Mucosa of gallbladder (tissue), 1 donor: ENCODE measurements at regions not wholly inside any gene's neighbourhood (a gene's known extent, or its start where the extent isn't known, plus 50 kb on each side); places are given as distances from the start of the nearest gene placed in this dataset.

Source experiments
- DNase-seq: peaks from one replicate; pipeline ENCODE4 v3.0.0-alpha.2; 2020; ENCODE audit warnings: low spot score
- donor health status: DM: no; HTN: no; CAD: no.

GRCh38 chr2:111710085-111710484, 173.9 kb downstream of the ANAPC1 start:
- no peak for DNase-seq

DNA sequence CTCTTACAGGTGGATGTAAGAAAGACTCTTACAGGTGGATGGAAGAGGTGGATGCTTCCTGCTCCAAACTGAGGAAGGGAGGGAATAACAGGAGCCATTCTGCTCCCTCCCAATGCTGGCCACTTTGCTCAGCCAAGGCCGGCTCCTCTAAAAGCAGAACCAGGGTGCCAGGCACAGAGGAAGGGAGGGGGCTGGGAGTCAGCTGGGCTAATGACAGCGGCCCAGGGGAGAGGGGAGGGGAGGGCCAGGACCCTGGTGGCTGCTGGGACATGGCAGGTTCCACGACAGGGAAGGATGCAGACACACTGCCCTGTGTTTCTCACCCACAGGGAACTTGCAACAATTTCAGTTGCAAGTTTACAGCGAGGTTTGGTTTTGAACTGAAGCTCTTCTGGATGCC, 173.4 kb downstream of the ANAPC1 start:
- no peak for DNase-seq

- no peak for DNase-seq
These were observed 172.7 kb downstream of the ANAPC1 start for GRCh38 chr2:111711270-111711669.

DNA sequence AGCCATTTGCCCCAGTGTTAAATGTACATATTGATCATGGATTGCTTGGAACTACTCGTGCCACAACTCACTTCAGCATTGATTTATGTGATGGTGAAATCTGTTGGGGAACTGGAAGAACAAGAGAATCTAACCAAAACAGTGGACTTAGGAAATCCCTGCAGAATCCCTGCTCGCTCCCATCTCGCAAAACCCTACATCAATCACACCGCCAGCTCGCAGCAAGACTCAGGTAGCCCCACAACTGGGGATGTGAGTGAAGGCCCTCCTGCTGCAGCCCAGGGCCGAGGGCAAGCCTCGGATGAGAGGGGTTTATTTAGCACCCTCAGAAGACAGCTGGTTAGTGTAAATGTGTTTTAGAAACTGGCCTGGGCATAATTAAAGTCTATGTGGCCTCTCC, 171.6 kb downstream of the ANAPC1 start:
- DNase-seq, result no peak

GRCh38 chr2:111712940-111713515, 171.0 kb downstream of the ANAPC1 start:
- no peak for DNase-seq

DNA sequence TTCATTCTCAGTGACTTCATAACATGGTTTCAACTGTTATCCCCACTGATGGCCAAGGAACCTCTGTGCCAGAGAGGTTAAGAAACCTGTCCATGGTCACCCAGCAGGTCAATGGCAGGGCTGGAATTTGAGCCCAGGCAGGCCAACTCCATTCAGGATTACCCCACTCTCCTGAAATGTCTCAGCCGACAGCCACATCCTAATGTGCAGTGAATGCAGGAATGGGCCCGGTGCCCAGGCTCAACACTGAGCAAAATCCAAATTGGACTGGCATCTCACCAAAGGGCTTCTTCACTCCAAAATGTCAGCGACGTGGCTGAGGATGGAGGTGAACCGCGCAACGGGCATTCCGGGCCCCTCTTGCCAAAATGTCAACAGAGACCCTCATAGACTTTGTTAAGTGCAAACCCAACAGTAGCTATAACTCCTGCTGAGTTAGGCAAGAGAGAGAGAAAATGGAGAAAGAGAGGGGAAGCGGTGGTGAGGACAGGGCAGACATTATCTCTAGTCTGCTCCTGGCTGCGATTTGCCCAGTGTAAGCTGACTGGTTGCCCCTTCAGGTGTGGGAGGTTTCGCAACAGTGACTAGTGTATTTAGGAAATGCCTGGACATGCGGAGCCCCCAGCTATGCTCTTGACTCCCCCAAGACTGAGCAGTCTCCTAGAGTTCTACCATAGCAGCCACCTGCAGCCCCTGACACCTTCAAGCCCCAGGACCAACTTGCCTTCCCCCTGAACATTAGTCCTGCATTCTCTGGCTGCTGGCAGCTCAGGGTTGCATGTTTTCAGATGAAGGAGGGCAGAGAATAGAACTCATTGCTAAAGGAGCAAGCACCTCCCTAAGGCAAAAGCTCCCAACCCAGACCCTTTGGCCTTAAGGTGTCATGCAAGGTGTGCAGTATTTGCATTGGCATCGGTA, 167.7 kb downstream of the ANAPC1 start:
- DNase-seq, result no peak

GRCh38 chr2:111716905-111717775, 166.9 kb downstream of the ANAPC1 start:
- DNase-seq, result no peak
